ENCODE measurements at regions not wholly inside any gene's neighbourhood (a gene's known extent, or its start where the extent isn't known, plus 50 kb on each side); places are given as distances from the start of the nearest gene placed in this dataset.

DNA sequence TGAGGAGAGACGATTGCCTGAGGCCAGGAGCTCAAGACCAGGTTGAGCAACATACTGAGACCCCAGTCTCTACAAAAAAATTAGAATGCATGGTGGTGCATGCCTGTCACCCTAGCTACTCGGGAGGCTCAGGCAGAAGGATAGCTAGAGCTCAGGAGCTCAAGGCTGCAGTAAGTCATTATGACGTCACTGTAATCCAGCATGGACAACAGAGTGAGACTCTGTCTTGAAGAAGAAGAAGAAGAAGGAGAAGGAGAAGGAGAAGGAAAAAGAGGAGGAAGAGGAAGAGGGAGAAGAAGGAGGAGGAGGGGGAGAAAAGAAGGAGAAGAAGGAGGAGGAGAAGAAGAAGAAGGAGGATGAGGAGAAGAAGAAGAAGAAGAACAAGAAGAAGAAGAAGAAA lies 519.1 kb downstream of the CDH9 start:
- no peaks in the 10 kb centered on the region for H3K27me3 ChIP-seq
- no peaks in the 10 kb centered on the region for H3K36me3 ChIP-seq
- peaks cover 0 to 11% of the 10 kb centered on the region in 2 donors for H3K9me3 ChIP-seq
- no peak overlapping the region for H3K27ac ChIP-seq
- DNase-seq (no peak), ATAC-seq (no peak)
- intact Hi-C loops (cut with DNase I) = no loop called here
- no peaks in the 10 kb centered on the region for H3K4me1 ChIP-seq
- no peak overlapping the region for H3K4me3 ChIP-seq
- TF ChIP-seq, protein P1, sequence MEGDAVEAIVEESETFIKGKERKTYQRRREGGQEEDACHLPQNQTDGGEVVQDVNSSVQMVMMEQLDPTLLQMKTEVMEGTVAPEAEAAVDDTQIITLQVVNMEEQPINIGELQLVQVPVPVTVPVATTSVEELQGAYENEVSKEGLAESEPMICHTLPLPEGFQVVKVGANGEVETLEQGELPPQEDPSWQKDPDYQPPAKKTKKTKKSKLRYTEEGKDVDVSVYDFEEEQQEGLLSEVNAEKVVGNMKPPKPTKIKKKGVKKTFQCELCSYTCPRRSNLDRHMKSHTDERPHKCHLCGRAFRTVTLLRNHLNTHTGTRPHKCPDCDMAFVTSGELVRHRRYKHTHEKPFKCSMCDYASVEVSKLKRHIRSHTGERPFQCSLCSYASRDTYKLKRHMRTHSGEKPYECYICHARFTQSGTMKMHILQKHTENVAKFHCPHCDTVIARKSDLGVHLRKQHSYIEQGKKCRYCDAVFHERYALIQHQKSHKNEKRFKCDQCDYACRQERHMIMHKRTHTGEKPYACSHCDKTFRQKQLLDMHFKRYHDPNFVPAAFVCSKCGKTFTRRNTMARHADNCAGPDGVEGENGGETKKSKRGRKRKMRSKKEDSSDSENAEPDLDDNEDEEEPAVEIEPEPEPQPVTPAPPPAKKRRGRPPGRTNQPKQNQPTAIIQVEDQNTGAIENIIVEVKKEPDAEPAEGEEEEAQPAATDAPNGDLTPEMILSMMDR (IDR thresholded peaks at IDR 0.05) = no peak

DNA sequence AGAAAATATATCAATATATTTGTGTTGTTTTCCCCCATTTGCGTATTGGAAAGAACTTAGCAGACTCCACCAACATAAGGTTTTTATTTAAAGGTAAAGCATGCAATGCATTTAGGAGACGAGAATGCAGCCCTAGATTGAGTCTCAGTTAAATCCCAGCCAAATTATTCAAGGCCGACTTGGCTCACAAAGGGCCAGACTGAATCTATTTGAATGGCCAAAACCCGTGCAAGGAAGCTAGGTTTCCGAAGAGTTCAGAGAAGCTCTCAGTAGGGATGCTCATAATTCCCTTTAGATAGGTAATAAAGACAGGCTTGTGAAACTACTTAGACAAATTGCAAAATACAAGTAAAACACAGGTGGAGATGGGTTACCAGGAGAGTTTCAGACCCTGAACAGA lies 520.3 kb downstream of the CDH9 start:
- TF ChIP-seq, protein P1 (IDR thresholded peaks at IDR 0.05) = no peak
- intact Hi-C loops (cut with DNase I) = no loop called here
- DNase-seq = no peak
- Histone ChIP-seq H3K27ac (no peak overlapping the region), H3K27me3 (no peaks in the 10 kb centered on the region), H3K4me1 (no peaks in the 10 kb centered on the region), H3K9me3 (peaks cover 0 to 12% of the 10 kb centered on the region in 2 donors), H3K36me3 (no peaks in the 10 kb centered on the region), H3K4me3 (no peak overlapping the region)
- ATAC-seq = no peak

DNA sequence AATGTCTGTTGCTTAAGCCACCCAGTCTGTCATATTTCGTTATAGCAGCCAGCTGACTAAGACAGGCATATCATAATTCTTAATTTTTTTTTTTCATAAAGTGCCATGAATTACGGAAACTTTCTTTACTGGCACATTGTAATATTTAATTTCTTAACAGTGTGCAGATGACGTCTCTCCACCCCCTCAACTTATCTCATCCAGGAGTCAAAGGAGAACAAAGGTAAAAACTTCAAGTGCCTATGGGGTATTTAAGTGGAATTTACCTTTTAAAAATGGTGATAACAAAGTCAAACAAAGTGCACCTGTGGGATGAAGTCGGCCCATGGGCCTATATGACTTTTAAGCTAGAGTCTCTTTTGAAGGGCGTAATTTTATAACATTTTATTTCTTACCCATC lies 539.4 kb downstream of the CDH9 start:
- DNase-seq (peak in 1 of 4 donors; percentile 51), ATAC-seq (no peak)
- Histone ChIP-seq H3K4me1 (no peaks in the 10 kb centered on the region), H3K4me3 (no peak overlapping the region), H3K9me3 (peaks cover 0 to 9% of the 10 kb centered on the region in 2 donors), H3K36me3 (no peaks in the 10 kb centered on the region), H3K27ac (no peak overlapping the region), H3K27me3 (no peaks in the 10 kb centered on the region)
- TF ChIP-seq, protein P1 (IDR thresholded peaks at IDR 0.05) = no peak
- intact Hi-C loops (cut with DNase I) = no loop called here

DNA sequence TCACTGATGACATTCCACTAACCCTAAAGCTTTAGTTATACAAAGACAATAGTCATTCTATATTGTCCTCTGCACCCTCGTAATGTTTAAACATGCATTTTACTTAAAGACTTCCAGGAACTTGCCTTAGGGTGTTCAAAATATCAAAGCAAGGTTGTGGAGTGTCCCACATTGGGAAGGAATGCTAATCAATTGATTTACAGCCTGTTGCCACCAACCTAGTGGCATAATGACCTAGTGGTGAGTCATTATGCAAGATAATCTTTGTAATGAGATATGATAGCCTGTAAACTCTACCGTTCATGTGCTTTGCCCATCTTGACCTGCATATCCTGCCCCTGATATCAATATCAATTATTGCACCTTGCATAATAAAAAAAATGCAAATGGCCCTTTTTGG lies 542.9 kb downstream of the CDH9 start:
- Histone ChIP-seq H3K4me1 (no peaks in the 10 kb centered on the region), H3K36me3 (no peaks in the 10 kb centered on the region), H3K9me3 (peaks cover 0 to 30% of the 10 kb centered on the region in 2 donors), H3K4me3 (no peak overlapping the region), H3K27ac (no peak overlapping the region), H3K27me3 (no peaks in the 10 kb centered on the region)
- DNase-seq (no peak), ATAC-seq (no peak)
- TF ChIP-seq, protein P1 (IDR thresholded peaks at IDR 0.05) = no peak
- intact Hi-C loops (cut with DNase I) = no loop called here

DNA sequence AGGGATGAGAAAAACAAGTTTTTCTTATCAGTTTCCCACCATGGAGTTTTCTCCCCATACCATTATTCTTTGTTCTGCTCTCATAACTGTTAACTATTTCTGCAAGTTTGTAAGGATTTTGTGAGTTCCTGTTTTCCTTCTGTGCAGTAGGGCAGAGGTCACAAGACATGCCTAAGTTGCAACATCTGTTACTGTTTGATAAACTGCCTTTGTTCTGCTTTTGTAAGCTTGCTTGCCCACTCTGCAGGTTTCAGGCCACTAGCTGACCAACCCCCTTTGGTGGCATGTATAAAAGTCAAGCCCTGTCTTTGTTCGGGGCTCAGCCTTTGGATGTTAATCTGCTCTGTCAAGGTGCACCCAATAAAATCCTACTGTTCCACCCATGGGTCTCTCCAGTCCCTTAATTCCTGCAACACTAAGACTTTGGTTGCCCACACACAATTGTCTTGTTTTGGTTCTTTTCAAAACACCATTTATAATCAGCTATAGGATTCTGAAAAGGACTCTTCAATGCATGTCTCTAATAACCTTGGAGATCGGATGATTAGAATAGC lies 545.4 kb downstream of the CDH9 start:
- H3K27me3 ChIP-seq = no peaks in the 10 kb centered on the region
- no peaks in the 10 kb centered on the region for H3K36me3 ChIP-seq
- H3K9me3 ChIP-seq = peaks cover 0 to 34% of the 10 kb centered on the region in 2 donors
- no peak overlapping the region for H3K27ac ChIP-seq
- intact Hi-C loops (cut with DNase I) = no loop called here
- DNase-seq = no peak
- no peaks in the 10 kb centered on the region for H3K4me1 ChIP-seq
- TF ChIP-seq, protein P1 (IDR thresholded peaks at IDR 0.05) = no peak
- no peak for ATAC-seq
- no peak overlapping the region for H3K4me3 ChIP-seq

All from left lung (tissue), 4 donors.